ENCODE measurements at regions not wholly inside any gene's neighbourhood (a gene's known extent, or its start where the extent isn't known, plus 50 kb on each side); places are given as distances from the start of the nearest gene placed in this dataset.
"Not testable (repeated sequence)": the region's sequence is repeated elsewhere in the genome, so short reads cannot be mapped to it uniquely, and the experiment has no call there.

GRCh38 chr3:75325716-75326115 is 338.4 kb upstream of the FRG2C start:
- no peak for DNase-seq

- DNase-seq = no peak
Measured at GRCh38 chr3:75327453-75327852, 336.7 kb upstream of the FRG2C start.

GRCh38 chr3:75329476-75330097 is 334.5 kb upstream of the FRG2C start:
- DNase-seq = no peak

GRCh38 chr3:75330446-75330845 is 333.7 kb upstream of the FRG2C start:
- DNase-seq = not testable (repeated sequence)

GRCh38 chr3:75332090-75332489 is 332.0 kb upstream of the FRG2C start:
- not testable (repeated sequence) for DNase-seq

- no peak for DNase-seq
Measured at GRCh38 chr3:75332794-75333193, 331.3 kb upstream of the FRG2C start.

GRCh38 chr3:75334299-75334698 is 329.8 kb upstream of the FRG2C start:
- DNase-seq = no peak

GRCh38 chr3:75337226-75337900 is 326.8 kb upstream of the FRG2C start:
- DNase-seq = no peak

- no peak for DNase-seq
Measured at GRCh38 chr3:75338342-75338741, 325.8 kb upstream of the FRG2C start.

GRCh38 chr3:75341324-75342067 is 322.6 kb upstream of the FRG2C start:
- DNase-seq = no peak

GRCh38 chr3:75342425-75342824 is 321.7 kb upstream of the FRG2C start:
- DNase-seq = no peak

- not testable (repeated sequence) for DNase-seq
Measured at GRCh38 chr3:75350536-75350935, 313.6 kb upstream of the FRG2C start.

- DNase-seq = not testable (repeated sequence)
Measured at GRCh38 chr3:75362086-75362784, 301.9 kb upstream of the FRG2C start.

- DNase-seq = not testable (repeated sequence)
Measured at GRCh38 chr3:75372964-75373363, 291.2 kb upstream of the FRG2C start.

- not testable (repeated sequence) for DNase-seq
Measured at GRCh38 chr3:75379840-75380239, 284.3 kb upstream of the FRG2C start.

GRCh38 chr3:75380276-75380771 is 283.8 kb upstream of the FRG2C start:
- no peak for DNase-seq

- DNase-seq = not testable (repeated sequence)
Measured at GRCh38 chr3:75384016-75384415, 280.1 kb upstream of the FRG2C start.

GRCh38 chr3:75388486-75389124 is 275.5 kb upstream of the FRG2C start:
- DNase-seq = not testable (repeated sequence)

GRCh38 chr3:75393288-75393694 is 270.8 kb upstream of the FRG2C start:
- not testable (repeated sequence) for DNase-seq

GRCh38 chr3:75394102-75394501 is 270.0 kb upstream of the FRG2C start:
- not testable (repeated sequence) for DNase-seq

GRCh38 chr3:75394562-75395360 is 269.4 kb upstream of the FRG2C start:
- not testable (repeated sequence) for DNase-seq

All from COR-L47 (cell line).